DOHH2 (cell line): ENCODE measurements at regions not wholly inside any gene's neighbourhood (a gene's known extent, or its start where the extent isn't known, plus 50 kb on each side); places are given as distances from the start of the nearest gene placed in this dataset.

Experiments
- EZH2phosphoT487 ChIP-seq: fragments of 200-600 bp; sonication (generic); IDR thresholded peaks from 2 replicates; pipeline ENCODE4 v1.6.1; 2017; ENCODE audit warnings: borderline replicate concordance, mild to moderate bottlenecking, antibody characterized with exemption, low read length, moderate library complexity, mixed read lengths
- TF ChIP-seq, protein P1 (sequence below): fragments of 200-600 bp; sonication (generic); IDR thresholded peaks from one replicate; pipeline ENCODE4 v1.5.1; 2014; ENCODE audit warnings: antibody characterized with exemption, mild to moderate bottlenecking, low read depth, low read length; ENCODE audit not compliant: poor library complexity, severe bottlenecking

DNA sequence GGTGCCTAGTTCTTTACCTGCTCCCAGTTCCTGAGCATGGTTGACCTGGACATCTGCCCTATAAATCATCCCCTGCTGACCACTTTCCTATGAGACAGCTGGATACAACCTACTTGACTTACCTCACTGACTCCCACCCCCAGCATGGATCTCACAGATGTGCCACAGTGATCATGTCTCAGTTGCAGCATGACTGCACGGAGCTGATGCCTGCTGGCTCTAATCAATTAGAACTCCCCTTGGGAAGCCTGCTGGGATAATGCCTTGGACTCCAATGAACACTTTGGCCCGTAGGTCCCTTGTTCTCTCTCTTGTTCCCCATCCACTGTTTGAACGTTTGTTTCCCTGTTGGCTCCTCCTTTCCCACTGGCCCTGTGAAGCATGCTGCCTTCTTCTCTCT is 271.2 kb upstream of the IGFBP3 start:
- TF ChIP-seq, protein P1, sequence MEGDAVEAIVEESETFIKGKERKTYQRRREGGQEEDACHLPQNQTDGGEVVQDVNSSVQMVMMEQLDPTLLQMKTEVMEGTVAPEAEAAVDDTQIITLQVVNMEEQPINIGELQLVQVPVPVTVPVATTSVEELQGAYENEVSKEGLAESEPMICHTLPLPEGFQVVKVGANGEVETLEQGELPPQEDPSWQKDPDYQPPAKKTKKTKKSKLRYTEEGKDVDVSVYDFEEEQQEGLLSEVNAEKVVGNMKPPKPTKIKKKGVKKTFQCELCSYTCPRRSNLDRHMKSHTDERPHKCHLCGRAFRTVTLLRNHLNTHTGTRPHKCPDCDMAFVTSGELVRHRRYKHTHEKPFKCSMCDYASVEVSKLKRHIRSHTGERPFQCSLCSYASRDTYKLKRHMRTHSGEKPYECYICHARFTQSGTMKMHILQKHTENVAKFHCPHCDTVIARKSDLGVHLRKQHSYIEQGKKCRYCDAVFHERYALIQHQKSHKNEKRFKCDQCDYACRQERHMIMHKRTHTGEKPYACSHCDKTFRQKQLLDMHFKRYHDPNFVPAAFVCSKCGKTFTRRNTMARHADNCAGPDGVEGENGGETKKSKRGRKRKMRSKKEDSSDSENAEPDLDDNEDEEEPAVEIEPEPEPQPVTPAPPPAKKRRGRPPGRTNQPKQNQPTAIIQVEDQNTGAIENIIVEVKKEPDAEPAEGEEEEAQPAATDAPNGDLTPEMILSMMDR, result no peak
- TF ChIP-seq EZH2phosphoT487, result no peak
